ENCODE measurements at regions not wholly inside any gene's neighbourhood (a gene's known extent, or its start where the extent isn't known, plus 50 kb on each side); places are given as distances from the start of the nearest gene placed in this dataset.
"Not testable (repeated sequence)": the region's sequence is repeated elsewhere in the genome, so short reads cannot be mapped to it uniquely, and the experiment has no call there.

DNA sequence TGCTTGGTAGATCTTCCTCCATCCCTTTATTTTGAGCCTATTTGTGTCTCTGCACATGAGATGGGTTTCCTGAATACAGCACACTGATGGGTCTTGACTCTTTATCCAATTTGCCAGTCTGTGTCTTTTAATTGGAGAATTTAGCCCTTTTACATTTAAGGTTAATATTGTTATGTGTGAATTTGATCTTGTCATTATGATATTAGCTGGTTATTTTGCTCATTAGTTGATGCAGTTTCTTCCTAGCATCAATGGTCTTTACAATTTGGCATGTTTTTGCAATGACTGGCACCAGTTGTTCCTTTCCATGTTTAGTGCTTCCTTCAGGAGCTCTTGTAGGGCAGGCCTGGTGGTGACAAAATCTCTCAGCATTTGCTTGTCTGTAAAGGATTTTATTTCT lies 72.4 kb downstream of the HNRNPD start:
- CTCF ChIA-PET (ENCODE audit: partially characterized antibody); H3K36me3 Mint-ChIP-seq; H3K4me1 Mint-ChIP-seq: not testable (repeated sequence)

DNA sequence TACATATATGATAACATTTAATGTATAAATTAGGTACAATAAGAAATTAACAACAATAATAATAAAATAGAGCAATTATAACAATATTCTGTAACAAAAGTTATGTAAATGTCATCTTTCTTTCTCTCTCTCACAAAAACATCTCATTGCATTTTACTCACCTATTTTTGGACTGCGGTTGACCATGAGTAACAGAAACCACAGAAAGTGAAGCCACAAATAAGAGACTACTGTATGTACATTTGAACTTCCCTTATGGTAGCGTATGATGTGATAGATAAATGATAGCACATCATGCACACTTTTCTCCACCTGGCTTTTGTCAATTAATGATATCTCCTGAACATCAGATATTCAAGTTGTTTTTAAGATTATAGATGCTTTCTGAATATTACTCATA lies 80.5 kb downstream of the HNRNPD start:
- Histone ChIP-seq H3K27ac (ENCODE audit: low read depth, low read length) (no peak overlapping the region), H3K9me3 (ENCODE audit: control insufficient read depth in 1 of 2, low read length in 2 of 2) (no peaks in the 10 kb centered on the region), H3K36me3 (ENCODE audit: insufficient read depth, low read length) (no peaks in the 10 kb centered on the region), H3K27me3 (ENCODE audit: insufficient read depth, low read length) (no peaks in the 10 kb centered on the region), H3K4me1 (ENCODE audit: insufficient read depth, low read length) (peaks cover 12% of the 10 kb centered on the region), H3K4me3 (ENCODE audit: low read length in 2 of 2) (no peak overlapping the region)
- POLR2A ChIA-PET (ENCODE audit: partially characterized antibody) = no interaction called here
- H3K4me3 Mint-ChIP-seq = peak overlapping the region in 5 of 8 donors; percentile 10 to 68 (median 51)
- intact Hi-C loops (cut with micrococcal nuclease) = no loop called here
- peaks cover 6 to 11% (median 9%) of the 10 kb centered on the region in 4 donors for H3K4me1 Mint-ChIP-seq
- H3K27me3 Mint-ChIP-seq = no peaks in the 10 kb centered on the region
- DNase-seq = peak; percentile 51 to 67 (median 54)
- CTCF ChIA-PET (ENCODE audit: partially characterized antibody) = no interaction called here
- no peaks in the 10 kb centered on the region for H3K36me3 Mint-ChIP-seq
- H3K9me3 Mint-ChIP-seq = no peaks in the 10 kb centered on the region
- H3K27ac Mint-ChIP-seq = no peak overlapping the region

More for the DNA sequence above, 72.4 kb downstream of the HNRNPD start:
- Mint-ChIP-seq H3K27me3 (peaks cover 12 to 14% of the 10 kb centered on the region in 2 donors), H3K9me3 (peaks cover 2 to 11% (median 5%) of the 10 kb centered on the region in 8 donors)
- H3K27ac ChIP-seq (ENCODE audit: low read depth, low read length); DNase-seq; H3K27ac Mint-ChIP-seq; H3K4me3 Mint-ChIP-seq; intact Hi-C loops (cut with micrococcal nuclease); H3K27me3 ChIP-seq (ENCODE audit: insufficient read depth, low read length); H3K4me1 ChIP-seq (ENCODE audit: insufficient read depth, low read length); H3K4me3 ChIP-seq (ENCODE audit: low read length in 2 of 2); POLR2A ChIA-PET (ENCODE audit: partially characterized antibody); H3K36me3 ChIP-seq (ENCODE audit: insufficient read depth, low read length); H3K9me3 ChIP-seq (ENCODE audit: control insufficient read depth in 1 of 2, low read length in 2 of 2): not testable (repeated sequence)

DNA sequence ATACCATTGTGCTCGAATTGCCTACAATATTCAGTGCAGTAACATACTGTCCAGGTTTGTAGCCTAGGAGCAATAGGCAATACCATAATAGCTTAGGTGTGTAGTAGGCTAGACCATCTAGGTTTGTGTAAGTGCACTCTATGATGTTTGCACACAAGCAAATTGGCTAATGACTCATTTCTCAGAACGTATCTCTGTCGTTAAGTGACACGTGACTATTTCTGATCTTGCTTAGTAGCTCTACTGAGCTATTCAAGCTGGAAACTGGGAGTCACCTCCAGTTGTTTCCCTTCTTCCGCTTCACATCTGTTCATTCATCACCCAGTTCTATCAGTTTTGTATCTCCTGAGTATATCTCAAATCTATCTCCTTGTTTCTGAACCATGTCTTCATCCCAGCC lies 86.1 kb downstream of the HNRNPD start:
- no peak overlapping the region for H3K27ac ChIP-seq (ENCODE audit: low read depth, low read length)
- no peaks in the 10 kb centered on the region for H3K27me3 ChIP-seq (ENCODE audit: insufficient read depth, low read length)
- no peaks in the 10 kb centered on the region for H3K36me3 ChIP-seq (ENCODE audit: insufficient read depth, low read length)
- Mint-ChIP-seq H3K27ac (no peak overlapping the region), H3K36me3 (no peaks in the 10 kb centered on the region), H3K27me3 (no peaks in the 10 kb centered on the region), H3K4me1 (peaks cover 10 to 19% (median 14%) of the 10 kb centered on the region in 4 donors), H3K9me3 (no peaks in the 10 kb centered on the region), H3K4me3 (no peak overlapping the region)
- intact Hi-C loops (cut with micrococcal nuclease) = loop anchor here (5.0 to 10.0 kb wide), 3 partner anchors 75 to 1197 kb away; partner anchors contain the start of gene ABRAXAS1
- no peaks in the 10 kb centered on the region for H3K9me3 ChIP-seq (ENCODE audit: control insufficient read depth in 1 of 2, low read length in 2 of 2)
- POLR2A ChIA-PET (ENCODE audit: partially characterized antibody) = no interaction called here
- no peak overlapping the region for H3K4me3 ChIP-seq (ENCODE audit: low read length in 2 of 2)
- no peak for DNase-seq
- H3K4me1 ChIP-seq (ENCODE audit: insufficient read depth, low read length) = peaks cover 12% of the 10 kb centered on the region
- CTCF ChIA-PET (ENCODE audit: partially characterized antibody) = interaction anchor here (0.9 to 1.5 kb wide), 4 partner anchors 19 to 142 kb away, joined by 3 to 4 read pairs (median 3); no protein-coding TSS in a partner anchor

DNA sequence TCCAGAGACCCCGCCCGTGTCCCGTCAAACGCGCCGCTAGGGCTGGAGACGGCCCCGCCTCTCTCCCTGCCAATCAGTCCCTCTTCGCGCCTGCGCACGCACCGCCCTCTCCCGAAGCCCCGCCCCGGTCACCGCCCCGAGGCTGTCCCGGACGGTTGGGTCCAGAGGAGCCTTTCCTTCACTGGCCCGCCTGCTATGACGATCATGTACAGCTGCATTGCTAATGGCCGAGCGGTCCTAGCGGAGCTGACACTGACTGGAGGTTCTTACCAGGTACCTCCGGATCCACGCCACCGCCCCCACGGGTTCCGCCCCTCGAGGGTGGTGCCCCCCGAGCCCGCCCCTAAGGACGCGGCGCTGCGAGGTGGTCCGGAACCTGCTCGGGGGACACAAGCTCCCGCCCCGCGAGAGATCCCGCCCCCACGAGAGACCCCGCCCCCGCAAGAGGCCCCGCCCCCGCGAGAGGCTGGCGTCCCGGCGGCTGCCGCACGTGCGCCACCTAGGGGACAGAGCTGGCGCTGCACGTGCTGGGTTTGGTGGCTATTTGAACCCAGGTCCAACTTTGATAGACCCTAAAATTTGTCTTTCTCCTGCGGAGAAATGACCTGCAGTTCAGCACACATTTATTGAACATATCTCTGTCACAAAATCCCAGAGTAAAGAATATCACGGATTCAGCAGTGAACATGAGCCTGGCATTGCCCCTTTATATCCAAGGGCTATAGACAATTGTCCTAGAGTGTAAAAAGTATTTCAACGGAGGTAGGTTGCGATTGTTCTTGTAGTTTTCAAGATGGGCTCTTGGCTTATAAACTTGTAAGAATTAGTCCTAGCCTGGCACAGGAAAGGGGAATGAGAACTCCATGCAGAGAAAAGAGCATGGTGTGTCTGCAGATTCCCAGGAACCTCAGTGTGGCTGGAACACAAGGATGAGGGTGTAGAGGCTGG lies 88.7 kb downstream of the HNRNPD start:
- peak overlapping the region; percentile 62 to 91 (median 88) for H3K27ac Mint-ChIP-seq
- peak overlapping the region; percentile 49 for H3K27ac ChIP-seq (ENCODE audit: low read depth, low read length)
- POLR2A ChIA-PET (ENCODE audit: partially characterized antibody) = interaction anchor here (0.9 to 2.2 kb wide), 8 partner anchors 75 to 999 kb away, joined by 3 to 13 read pairs (median 9); partner anchors contain the start of genes COPS4, COQ2, HNRNPD and HNRNPDL

DNA sequence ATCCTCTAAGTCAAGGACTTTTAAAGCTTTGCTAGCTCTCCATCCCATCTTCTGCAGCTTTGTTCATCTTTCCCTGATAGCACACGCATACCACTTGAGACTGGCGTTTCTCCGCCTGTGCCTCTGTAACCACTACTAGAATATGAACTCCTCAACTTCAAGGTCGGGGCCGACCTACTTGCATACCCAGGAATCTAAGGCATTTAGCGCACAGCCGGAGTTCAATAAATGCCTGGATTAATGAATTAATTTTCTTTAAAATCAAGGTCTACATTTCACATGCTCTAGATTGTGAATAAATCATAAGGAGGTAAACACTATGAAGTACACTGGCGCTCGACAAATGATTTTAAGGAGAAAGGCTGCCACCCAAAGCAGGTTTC lies 89.3 kb downstream of the HNRNPD start:
- H3K36me3 Mint-ChIP-seq = no peaks in the 10 kb centered on the region
- Histone ChIP-seq H3K27me3 (ENCODE audit: insufficient read depth, low read length) (no peaks in the 10 kb centered on the region), H3K4me1 (ENCODE audit: insufficient read depth, low read length) (peaks cover 12% of the 10 kb centered on the region), H3K27ac (ENCODE audit: low read depth, low read length) (peak overlapping the region; percentile 49), H3K9me3 (ENCODE audit: control insufficient read depth in 1 of 2, low read length in 2 of 2) (no peaks in the 10 kb centered on the region), H3K36me3 (ENCODE audit: insufficient read depth, low read length) (no peaks in the 10 kb centered on the region), H3K4me3 (ENCODE audit: low read length in 2 of 2) (peak overlapping the region; percentile 25 to 70)
- H3K27ac Mint-ChIP-seq = peak overlapping the region; percentile 62 to 91 (median 88)
- ChIA-PET CTCF (ENCODE audit: partially characterized antibody) (interaction anchor here (0.5 to 4.0 kb wide), 17 partner anchors 8 to 813 kb away, joined by 3 to 30 read pairs (median 5); partner anchors contain the start of genes HNRNPDL and RASGEF1B), POLR2A (ENCODE audit: partially characterized antibody) (interaction anchor here (0.9 to 2.2 kb wide), 8 partner anchors 76 to 1000 kb away, joined by 3 to 13 read pairs (median 9); partner anchors contain the start of genes COPS4, COQ2, HNRNPD and HNRNPDL)
- intact Hi-C loops (cut with micrococcal nuclease) = loop anchor here (1.0 to 10.0 kb wide), 3 partner anchors 90 to 1200 kb away; partner anchors contain the start of genes ABRAXAS1 and LIN54
- H3K4me1 Mint-ChIP-seq = peaks cover 8 to 19% (median 14%) of the 10 kb centered on the region in 4 donors
- DNase-seq = no peak
- no peaks in the 10 kb centered on the region for H3K27me3 Mint-ChIP-seq
- peak overlapping the region; percentile 81 to 94 (median 86) for H3K4me3 Mint-ChIP-seq
- H3K9me3 Mint-ChIP-seq = no peaks in the 10 kb centered on the region

More for the DNA sequence above, 88.7 kb downstream of the HNRNPD start:
- Histone ChIP-seq H3K9me3 (ENCODE audit: control insufficient read depth in 1 of 2, low read length in 2 of 2) (no peaks in the 10 kb centered on the region), H3K4me1 (ENCODE audit: insufficient read depth, low read length) (peaks cover 12% of the 10 kb centered on the region), H3K4me3 (ENCODE audit: low read length in 2 of 2) (peak overlapping the region; percentile 25 to 70), H3K27me3 (ENCODE audit: insufficient read depth, low read length) (no peaks in the 10 kb centered on the region), H3K36me3 (ENCODE audit: insufficient read depth, low read length) (no peaks in the 10 kb centered on the region)
- H3K4me1 Mint-ChIP-seq = peaks cover 8 to 19% (median 14%) of the 10 kb centered on the region in 4 donors
- H3K27me3 Mint-ChIP-seq = no peaks in the 10 kb centered on the region
- H3K4me3 Mint-ChIP-seq = peak overlapping the region; percentile 81 to 94 (median 86)
- intact Hi-C loops (cut with micrococcal nuclease) = loop anchor here (1.0 to 10.0 kb wide), 8 partner anchors 73 to 1200 kb away; partner anchors contain the start of genes ABRAXAS1, LIN54 and RASGEF1B
- CTCF ChIA-PET (ENCODE audit: partially characterized antibody) = interaction anchor here (0.5 to 4.0 kb wide), 20 partner anchors 9 to 818 kb away, joined by 3 to 30 read pairs (median 4); partner anchors contain the start of genes HNRNPDL and RASGEF1B
- peak; percentile 99 for DNase-seq
- H3K9me3 Mint-ChIP-seq = no peaks in the 10 kb centered on the region
- H3K36me3 Mint-ChIP-seq = no peaks in the 10 kb centered on the region

DNA sequence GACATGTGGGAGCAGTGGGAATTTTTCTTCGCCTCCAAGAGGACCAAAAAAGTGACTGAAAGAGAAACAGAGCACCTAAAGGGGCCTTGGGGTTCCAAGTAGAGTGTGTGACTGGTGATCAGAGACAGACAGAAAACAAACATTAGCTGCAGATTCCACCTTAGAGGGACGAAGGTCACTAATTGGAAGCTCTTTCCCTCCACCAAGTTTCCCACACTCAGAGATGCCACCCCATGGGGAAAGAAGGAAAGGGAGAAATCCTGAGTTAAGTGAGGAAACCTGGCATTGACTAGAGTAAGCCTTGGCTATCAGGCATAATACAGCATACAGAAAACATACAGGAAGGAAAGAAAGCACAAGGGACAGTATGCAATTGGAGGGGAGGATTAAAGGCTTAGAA lies 90.9 kb downstream of the HNRNPD start:
- no peak for DNase-seq
- Mint-ChIP-seq H3K27me3 (peaks cover 0 to 3% of the 10 kb centered on the region in 2 donors), H3K4me1 (peaks cover 8 to 19% (median 14%) of the 10 kb centered on the region in 4 donors), H3K36me3 (no peaks in the 10 kb centered on the region), H3K9me3 (peaks cover 0 to 2% (median 0%) of the 10 kb centered on the region in 8 donors), H3K27ac (peak overlapping the region in 2 of 7 donors; percentile 28 to 47), H3K4me3 (no peak overlapping the region)
- intact Hi-C loops (cut with micrococcal nuclease) = loop anchor here (10.0 kb wide), 1 partner anchor 1202 kb away; the partner anchor contains the start of gene ABRAXAS1
- H3K27me3 ChIP-seq (ENCODE audit: insufficient read depth, low read length) = no peaks in the 10 kb centered on the region
- no peak overlapping the region for H3K4me3 ChIP-seq (ENCODE audit: low read length in 2 of 2)
- H3K4me1 ChIP-seq (ENCODE audit: insufficient read depth, low read length) = peaks cover 12% of the 10 kb centered on the region
- ChIA-PET POLR2A (ENCODE audit: partially characterized antibody) (interaction anchor here (1.2 kb wide), 1 partner anchor 8 kb away, joined by 3 read pairs; no protein-coding TSS in a partner anchor), CTCF (ENCODE audit: partially characterized antibody) (interaction anchor here (0.7 to 4.0 kb wide), 2 partner anchors 14 to 159 kb away, joined by 4 to 30 read pairs; no protein-coding TSS in a partner anchor)
- no peak overlapping the region for H3K27ac ChIP-seq (ENCODE audit: low read depth, low read length)
- H3K36me3 ChIP-seq (ENCODE audit: insufficient read depth, low read length) = no peaks in the 10 kb centered on the region
- no peaks in the 10 kb centered on the region for H3K9me3 ChIP-seq (ENCODE audit: control insufficient read depth in 1 of 2, low read length in 2 of 2)

DNA sequence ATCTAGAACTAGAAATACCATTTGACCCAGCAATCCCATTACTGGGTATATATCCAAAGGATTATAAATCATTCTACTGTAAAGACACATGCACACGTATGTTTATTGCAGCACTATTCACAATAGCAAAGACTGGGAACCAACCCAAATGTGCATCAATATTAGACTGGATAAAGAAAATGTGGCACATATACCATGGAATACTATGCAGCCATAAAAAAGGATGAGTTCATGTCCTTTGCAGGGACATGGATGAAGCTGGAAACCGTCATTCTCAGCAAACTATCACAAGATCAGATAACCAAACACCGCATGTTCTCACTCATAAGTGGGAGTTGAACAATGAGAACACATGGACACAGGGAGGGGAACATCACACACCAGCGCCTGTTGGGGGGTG lies 94.2 kb downstream of the HNRNPD start:
- H3K36me3 Mint-ChIP-seq; H3K27me3 Mint-ChIP-seq; H3K4me1 ChIP-seq (ENCODE audit: insufficient read depth, low read length); H3K36me3 ChIP-seq (ENCODE audit: insufficient read depth, low read length); H3K27me3 ChIP-seq (ENCODE audit: insufficient read depth, low read length); CTCF ChIA-PET (ENCODE audit: partially characterized antibody); intact Hi-C loops (cut with micrococcal nuclease); H3K4me1 Mint-ChIP-seq; POLR2A ChIA-PET (ENCODE audit: partially characterized antibody); H3K27ac Mint-ChIP-seq; H3K4me3 ChIP-seq (ENCODE audit: low read length in 2 of 2); H3K9me3 ChIP-seq (ENCODE audit: control insufficient read depth in 1 of 2, low read length in 2 of 2); DNase-seq; H3K9me3 Mint-ChIP-seq; H3K4me3 Mint-ChIP-seq; H3K27ac ChIP-seq (ENCODE audit: low read depth, low read length): not testable (repeated sequence)
